GM19455 (cell line): ENCODE measurements at regions not wholly inside any gene's neighbourhood (a gene's known extent, or its start where the extent isn't known, plus 50 kb on each side); places are given as distances from the start of the nearest gene placed in this dataset.
"Not testable (repeated sequence)": the region's sequence is repeated elsewhere in the genome, so short reads cannot be mapped to it uniquely, and the experiment has no call there.

Experiments used
- ATAC-seq: cut with Tn5 transposase; IDR thresholded peaks from one replicate; pipeline ENCODE4 v1.9.1; 2021; ENCODE audit not compliant: unreplicated experiment

GRCh38 chr20:6715401-6715941 lies 52.0 kb upstream of the BMP2 start:
- ATAC-seq, result no peak

DNA sequence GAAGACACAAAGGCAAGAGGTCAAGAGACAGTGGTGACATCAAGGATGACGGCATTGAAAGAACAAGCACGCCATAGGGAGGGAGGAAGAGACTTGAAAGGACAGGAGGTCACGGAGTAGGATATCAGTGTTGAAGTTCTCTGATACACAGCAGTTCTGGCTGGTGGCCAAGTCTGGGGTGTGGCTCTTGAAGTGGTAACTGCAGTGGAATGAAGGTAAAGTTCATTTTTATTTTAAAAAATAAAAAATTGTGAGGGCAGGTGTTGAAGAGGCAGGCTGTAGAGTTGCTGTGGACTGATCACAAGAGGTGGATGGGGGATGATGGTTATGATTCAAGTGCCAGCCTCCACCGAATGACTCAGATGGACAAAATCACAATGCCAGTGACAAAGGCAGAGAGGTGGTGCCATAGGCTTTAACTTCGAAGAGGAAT lies 53.2 kb upstream of the BMP2 start:
- no peak for ATAC-seq

DNA sequence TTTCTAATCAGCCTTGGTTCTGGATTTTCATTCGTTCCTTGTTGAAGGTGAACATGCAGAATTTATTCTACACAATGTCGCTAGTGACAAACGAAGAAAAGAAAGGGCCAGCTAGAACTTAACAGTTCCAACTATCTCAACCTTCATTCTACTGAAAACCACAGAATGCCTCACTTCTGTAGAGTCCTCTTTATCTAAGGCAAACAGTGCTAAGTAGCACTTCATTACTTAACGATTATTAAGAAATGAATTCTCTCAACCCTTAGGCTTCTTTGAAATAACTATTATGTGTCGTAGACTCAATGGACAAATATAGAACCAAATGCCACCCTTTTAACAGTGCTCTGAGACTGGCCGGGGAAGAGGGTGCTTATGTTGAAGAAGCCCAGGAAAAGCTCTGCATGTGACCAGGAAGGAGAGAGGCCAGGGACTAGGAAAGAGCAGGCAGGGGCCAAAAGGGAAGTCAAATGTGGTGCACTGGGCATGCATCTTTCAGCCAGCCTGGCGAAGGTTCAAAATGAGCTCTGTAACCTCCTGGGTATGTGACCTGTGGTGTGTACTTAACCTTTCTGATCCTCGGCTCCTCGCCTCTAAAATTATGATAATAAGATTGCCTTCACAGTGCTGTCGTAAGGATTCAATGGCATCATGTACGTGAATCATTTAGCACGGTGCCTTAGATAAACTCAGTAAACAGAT lies 55.4 kb upstream of the BMP2 start:
- no peak for ATAC-seq

- ATAC-seq, result no peak
Observed at GRCh38 chr20:6709910-6710595, 57.4 kb upstream of the BMP2 start.

- ATAC-seq, result no peak
Observed at GRCh38 chr20:6708010-6708409, 59.5 kb upstream of the BMP2 start.

GRCh38 chr20:6707321-6707831 lies 60.1 kb upstream of the BMP2 start:
- ATAC-seq, result no peak

- no peak for ATAC-seq
Observed at GRCh38 chr20:6705926-6706548, 61.4 kb upstream of the BMP2 start.

GRCh38 chr20:6705106-6705766 lies 62.2 kb upstream of the BMP2 start:
- ATAC-seq, result no peak

GRCh38 chr20:6704132-6704861 lies 63.2 kb upstream of the BMP2 start:
- ATAC-seq, result no peak

DNA sequence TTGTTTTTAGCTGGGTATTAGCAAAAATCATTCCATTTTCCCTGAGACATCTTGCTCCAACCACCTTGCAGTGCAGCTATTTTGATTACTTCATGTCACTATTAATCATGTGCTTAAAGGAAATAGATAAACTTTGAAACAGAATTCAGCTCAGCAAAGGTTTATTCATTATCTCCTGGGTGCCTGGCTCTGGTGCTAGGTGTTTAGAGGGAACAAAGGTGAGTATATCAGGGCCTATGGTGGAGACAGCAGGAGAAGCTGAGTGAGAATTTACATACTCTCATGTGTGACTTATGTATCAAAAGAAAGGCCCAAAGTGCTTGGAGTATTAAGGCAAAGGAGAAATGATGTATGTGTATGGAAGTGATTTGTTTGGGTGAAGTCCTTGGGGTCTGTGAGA lies 63.8 kb upstream of the BMP2 start:
- ATAC-seq, result no peak

DNA sequence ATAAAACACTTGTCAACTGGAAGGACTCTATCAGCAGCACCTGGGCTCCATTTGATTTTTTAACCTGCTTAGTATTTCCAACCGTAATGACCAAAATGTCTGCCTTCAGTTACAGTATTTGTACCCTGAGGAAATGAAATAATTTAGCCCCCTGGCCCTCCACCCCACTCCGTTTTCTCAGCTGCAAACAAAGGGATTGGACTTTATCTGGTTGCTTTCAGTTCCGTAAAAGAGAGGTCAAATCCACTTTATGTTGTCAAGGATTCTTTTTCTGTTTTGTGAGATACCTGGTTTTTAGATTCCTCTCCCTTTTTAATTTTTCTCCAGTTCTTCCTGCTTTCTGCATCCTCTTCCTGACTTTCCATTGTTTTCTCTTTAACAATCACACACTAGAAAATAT lies 64.4 kb upstream of the BMP2 start:
- ATAC-seq, result no peak

DNA sequence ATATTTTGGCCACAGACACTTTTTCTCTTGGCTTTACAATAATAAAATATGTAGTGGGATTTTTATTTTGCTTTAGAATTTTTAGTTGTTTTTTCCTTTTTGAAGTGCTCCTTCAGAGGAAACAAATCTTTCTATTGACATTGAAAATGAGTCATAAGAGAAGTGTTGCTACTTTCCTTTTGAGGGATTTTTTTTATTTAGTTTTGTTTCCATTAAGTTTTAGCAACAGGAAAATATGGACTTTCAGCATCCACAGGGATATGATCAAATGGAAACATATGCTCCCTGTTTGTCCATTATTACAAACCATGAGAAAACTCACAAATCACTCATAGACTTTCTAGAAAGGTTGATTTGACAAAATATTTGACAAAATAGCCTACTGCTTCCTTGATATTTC lies 65.3 kb upstream of the BMP2 start:
- no peak for ATAC-seq

- ATAC-seq, result no peak
Observed at GRCh38 chr20:6700563-6701329, 66.7 kb upstream of the BMP2 start.

- ATAC-seq, result no peak
Observed at GRCh38 chr20:6699921-6700562, 67.4 kb upstream of the BMP2 start.

DNA sequence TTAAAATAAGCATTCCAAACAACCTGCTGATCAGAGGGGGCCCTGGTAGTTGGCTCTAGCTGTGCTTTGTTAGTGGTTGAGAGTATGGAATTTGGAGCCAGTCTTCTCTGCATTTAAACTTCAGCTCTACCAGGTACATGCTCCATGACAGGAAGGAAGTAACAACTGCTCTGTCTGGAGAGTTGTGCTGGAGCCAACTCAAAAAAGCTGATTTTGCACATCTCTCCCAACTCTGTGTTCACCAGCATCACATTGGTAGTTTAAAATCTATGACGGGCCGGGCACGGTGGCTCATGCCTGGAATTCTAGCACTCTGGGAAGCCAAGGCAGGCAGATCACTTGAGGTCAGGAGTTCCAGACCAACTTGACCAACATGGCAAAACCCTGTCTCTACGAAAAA lies 68.8 kb upstream of the BMP2 start:
- ATAC-seq, result no peak

DNA sequence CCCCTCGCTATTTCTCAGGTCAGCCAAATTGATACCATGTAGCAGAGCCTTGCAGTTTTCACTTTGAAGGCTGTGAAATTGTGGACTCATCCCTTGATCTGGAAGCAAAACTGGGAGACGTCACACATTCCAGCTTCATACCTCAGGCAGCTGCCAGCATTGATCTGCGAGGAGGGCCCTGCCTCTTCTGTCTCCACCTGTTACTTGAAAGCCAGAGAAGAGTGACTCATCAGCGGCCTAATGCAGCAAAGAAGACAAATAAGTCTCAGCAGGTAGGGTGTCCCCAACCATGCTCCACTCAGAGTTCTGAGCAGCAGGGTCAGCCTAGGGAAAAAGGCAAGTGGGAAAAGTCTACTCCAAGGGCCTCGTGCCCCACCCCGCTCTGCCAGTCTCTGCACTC lies 69.4 kb upstream of the BMP2 start:
- no peak for ATAC-seq

- no peak for ATAC-seq
Observed at GRCh38 chr20:6697228-6697972, 70.1 kb upstream of the BMP2 start.

- no peak for ATAC-seq
Observed at GRCh38 chr20:6696001-6696400, 71.5 kb upstream of the BMP2 start.

DNA sequence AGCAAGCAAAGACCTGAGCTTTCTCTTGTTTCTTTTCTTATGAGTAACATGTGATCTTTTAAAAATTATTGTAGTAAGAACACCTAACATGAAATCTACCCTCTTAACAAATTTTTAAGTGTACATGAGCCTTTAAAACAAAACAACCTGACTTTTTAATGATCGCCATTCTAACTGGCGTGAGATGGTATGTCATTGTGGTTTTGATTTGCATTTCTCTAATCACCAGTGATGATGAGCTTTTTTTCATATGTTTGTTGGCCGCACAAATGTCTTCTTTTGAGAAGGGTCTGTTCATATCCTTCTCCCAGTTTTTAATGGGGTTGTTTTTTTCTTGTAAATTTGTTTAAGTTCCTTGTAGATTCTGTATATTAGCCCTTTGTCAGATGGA lies 73.7 kb upstream of the BMP2 start:
- not testable (repeated sequence) for ATAC-seq
